NCI-H1436 (cell line): ENCODE measurements at regions not wholly inside any gene's neighbourhood (a gene's known extent, or its start where the extent isn't known, plus 50 kb on each side); places are given as distances from the start of the nearest gene placed in this dataset.

Experiments used
- DNase-seq: peaks from one replicate; lab custom pipeline; 2025; lab: John Stamatoyannopoulos, UW

GRCh38 chr11:134761386-134761785 is 349.3 kb upstream of the B3GAT1 start:
- DNase-seq = no peak

GRCh38 chr11:134760957-134761356 is 348.9 kb upstream of the B3GAT1 start:
- no peak for DNase-seq

- DNase-seq = no peak
Measured at GRCh38 chr11:134760299-134760698, 348.3 kb upstream of the B3GAT1 start.

- DNase-seq = no peak
Measured at GRCh38 chr11:134759855-134760254, 347.8 kb upstream of the B3GAT1 start.

- DNase-seq = no peak
Measured at GRCh38 chr11:134759274-134759673, 347.2 kb upstream of the B3GAT1 start.

GRCh38 chr11:134758342-134758931 is 346.4 kb upstream of the B3GAT1 start:
- DNase-seq = no peak

- DNase-seq = no peak
Measured at GRCh38 chr11:134757633-134758032, 345.6 kb upstream of the B3GAT1 start.

- no peak for DNase-seq
Measured at GRCh38 chr11:134756811-134757540, 344.9 kb upstream of the B3GAT1 start.

GRCh38 chr11:134755535-134755934 is 343.5 kb upstream of the B3GAT1 start:
- no peak for DNase-seq

GRCh38 chr11:134754521-134755198 is 342.6 kb upstream of the B3GAT1 start:
- DNase-seq = no peak

GRCh38 chr11:134753771-134754520 is 341.9 kb upstream of the B3GAT1 start:
- DNase-seq = no peak

- no peak for DNase-seq
Measured at GRCh38 chr11:134752964-134753770, 341.1 kb upstream of the B3GAT1 start.

GRCh38 chr11:134752526-134752925 is 340.5 kb upstream of the B3GAT1 start:
- DNase-seq = no peak

GRCh38 chr11:134751766-134752165 is 339.7 kb upstream of the B3GAT1 start:
- no peak for DNase-seq

- no peak for DNase-seq
Measured at GRCh38 chr11:134751031-134751585, 339.1 kb upstream of the B3GAT1 start.

- DNase-seq = no peak
Measured at GRCh38 chr11:134750619-134751018, 338.6 kb upstream of the B3GAT1 start.

GRCh38 chr11:134749040-134749839 is 337.2 kb upstream of the B3GAT1 start:
- DNase-seq = no peak

- no peak for DNase-seq
Measured at GRCh38 chr11:134746609-134747008, 334.6 kb upstream of the B3GAT1 start.

- no peak for DNase-seq
Measured at GRCh38 chr11:134745456-134745855, 333.4 kb upstream of the B3GAT1 start.

GRCh38 chr11:134743820-134744195 is 331.8 kb upstream of the B3GAT1 start:
- DNase-seq = no peak
